ENCODE measurements at regions not wholly inside any gene's neighbourhood (a gene's known extent, or its start where the extent isn't known, plus 50 kb on each side); places are given as distances from the start of the nearest gene placed in this dataset.

GRCh38 chr4:175539498-175539897, 272.6 kb downstream of the GPM6A start:
- H3K9me3 ChIP-seq (ENCODE audit: low read length) = no peaks in the 10 kb centered on the region
- no peak for DNase-seq (ENCODE audit: low spot score)
- TF ChIP-seq EZH2phosphoT487 (IDR thresholded peaks at IDR 0.05; ENCODE audit: borderline replicate concordance, low read depth, low read length) (no peak), CTCF (conservative IDR thresholded peaks at IDR 0.05; ENCODE audit: low read length) (no peak)
- H3K79me2 ChIP-seq (ENCODE audit: insufficient read depth, low read depth, low read length) = no peaks in the 10 kb centered on the region
- H2AFZ ChIP-seq (ENCODE audit: low read length) = no peak overlapping the region
- H3K36me3 ChIP-seq (ENCODE audit: insufficient read depth, low read length) = no peaks in the 10 kb centered on the region
- H3K9me2 ChIP-seq (ENCODE audit: insufficient read depth, low read length) = no peaks in the 10 kb centered on the region
- H3K27ac ChIP-seq (ENCODE audit: low read depth, low read length, poor library complexity, severe bottlenecking) = no peak overlapping the region
- no peaks in the 10 kb centered on the region for H4K20me1 ChIP-seq (ENCODE audit: insufficient read depth, low read length)
- no peak overlapping the region for H3K4me2 ChIP-seq (ENCODE audit: low read length)
- BruUV-seq (replicated peaks) = no TSS peak
- H3K4me3 ChIP-seq (ENCODE audit: low read depth, low read length, poor library complexity, severe bottlenecking) = no peak overlapping the region
- POLR2A ChIA-PET = interaction anchor here (1.6 kb wide), 1 partner anchor 606 kb away, joined by 4 read pairs; no protein-coding TSS in a partner anchor
- H3K4me1 ChIP-seq (ENCODE audit: insufficient read depth, low read length, poor library complexity, severe bottlenecking) = peaks cover 4% of the 10 kb centered on the region
- intact Hi-C loops (cut with micrococcal nuclease; ENCODE audit: unreplicated experiment) = loop anchor here (5.0 kb wide), 2 partner anchors 612 to 712 kb away; partner anchors contain the start of gene GLRA3
- CTCF ChIA-PET (ENCODE audit: unreplicated experiment) = no interaction called here

- H3K4me2 ChIP-seq (ENCODE audit: low read length) = no peak overlapping the region
- no peak overlapping the region for H3K4me3 ChIP-seq (ENCODE audit: low read depth, low read length, poor library complexity, severe bottlenecking)
- H2AFZ ChIP-seq (ENCODE audit: low read length) = no peak overlapping the region
- ChIA-PET POLR2A (interaction anchor here (0.7 kb wide), 1 partner anchor 52 kb away, joined by 3 read pairs; no protein-coding TSS in a partner anchor), CTCF (ENCODE audit: unreplicated experiment) (no interaction called here)
- H3K4me1 ChIP-seq (ENCODE audit: insufficient read depth, low read length, poor library complexity, severe bottlenecking) = peaks cover 4% of the 10 kb centered on the region
- intact Hi-C loops (cut with micrococcal nuclease; ENCODE audit: unreplicated experiment) = no loop called here
- H3K27ac ChIP-seq (ENCODE audit: low read depth, low read length, poor library complexity, severe bottlenecking) = no peak overlapping the region
- H3K9me2 ChIP-seq (ENCODE audit: insufficient read depth, low read length) = no peaks in the 10 kb centered on the region
- no peaks in the 10 kb centered on the region for H3K36me3 ChIP-seq (ENCODE audit: insufficient read depth, low read length)
- H3K9me3 ChIP-seq (ENCODE audit: low read length) = no peaks in the 10 kb centered on the region
- BruUV-seq (replicated peaks) = no TSS peak
- no peak for DNase-seq (ENCODE audit: low spot score)
- TF ChIP-seq CTCF (conservative IDR thresholded peaks at IDR 0.05; ENCODE audit: low read length) = no peak
- no peak for TF ChIP-seq EZH2phosphoT487 (IDR thresholded peaks at IDR 0.05; ENCODE audit: borderline replicate concordance, low read depth, low read length)
- H4K20me1 ChIP-seq (ENCODE audit: insufficient read depth, low read length) = no peaks in the 10 kb centered on the region
- no peaks in the 10 kb centered on the region for H3K79me2 ChIP-seq (ENCODE audit: insufficient read depth, low read depth, low read length)
These were observed 271.9 kb downstream of the GPM6A start for GRCh38 chr4:175540151-175540550.

- Histone ChIP-seq H2AFZ (ENCODE audit: low read length) (no peak overlapping the region), H3K9me2 (ENCODE audit: insufficient read depth, low read length) (no peaks in the 10 kb centered on the region), H3K36me3 (ENCODE audit: insufficient read depth, low read length) (no peaks in the 10 kb centered on the region), H3K9me3 (ENCODE audit: low read length) (no peaks in the 10 kb centered on the region), H3K4me2 (ENCODE audit: low read length) (no peak overlapping the region), H3K4me3 (ENCODE audit: low read depth, low read length, poor library complexity, severe bottlenecking) (no peak overlapping the region), H3K79me2 (ENCODE audit: insufficient read depth, low read depth, low read length) (no peaks in the 10 kb centered on the region), H3K4me1 (ENCODE audit: insufficient read depth, low read length, poor library complexity, severe bottlenecking) (peaks cover 4% of the 10 kb centered on the region), H4K20me1 (ENCODE audit: insufficient read depth, low read length) (no peaks in the 10 kb centered on the region), H3K27ac (ENCODE audit: low read depth, low read length, poor library complexity, severe bottlenecking) (no peak overlapping the region)
- ChIA-PET CTCF (ENCODE audit: unreplicated experiment) (no interaction called here), POLR2A (interaction anchor here (0.7 kb wide), 1 partner anchor 52 kb away, joined by 3 read pairs; no protein-coding TSS in a partner anchor)
- no TSS peak for BruUV-seq (replicated peaks)
- DNase-seq (ENCODE audit: low spot score) = no peak
- intact Hi-C loops (cut with micrococcal nuclease; ENCODE audit: unreplicated experiment) = no loop called here
- no peak for TF ChIP-seq EZH2phosphoT487 (IDR thresholded peaks at IDR 0.05; ENCODE audit: borderline replicate concordance, low read depth, low read length)
- no peak for TF ChIP-seq CTCF (conservative IDR thresholded peaks at IDR 0.05; ENCODE audit: low read length)
These were observed 271.3 kb downstream of the GPM6A start for GRCh38 chr4:175540732-175541131.

Data from OCI-LY7 (cell line).